ENCODE measurements at regions not wholly inside any gene's neighbourhood (a gene's known extent, or its start where the extent isn't known, plus 50 kb on each side); places are given as distances from the start of the nearest gene placed in this dataset.

- no peaks in the 10 kb centered on the region for H3K36me3 Mint-ChIP-seq
- H3K4me1 Mint-ChIP-seq = no peaks in the 10 kb centered on the region
- H3K9me3 Mint-ChIP-seq = no peaks in the 10 kb centered on the region
- no peak overlapping the region for H3K4me3 Mint-ChIP-seq
- H3K27ac Mint-ChIP-seq = no peak overlapping the region
- H3K27me3 Mint-ChIP-seq = no peaks in the 10 kb centered on the region
Observed at GRCh38 chr2:134086594-134087219, 167.2 kb upstream of the MGAT5 start.

- H3K36me3 Mint-ChIP-seq = no peaks in the 10 kb centered on the region
- no peak overlapping the region for H3K27ac Mint-ChIP-seq
- H3K9me3 Mint-ChIP-seq = no peaks in the 10 kb centered on the region
- H3K4me3 Mint-ChIP-seq = no peak overlapping the region
- H3K27me3 Mint-ChIP-seq = no peaks in the 10 kb centered on the region
- no peaks in the 10 kb centered on the region for H3K4me1 Mint-ChIP-seq
Observed at GRCh38 chr2:134087371-134087921, 166.4 kb upstream of the MGAT5 start.

- H3K36me3 Mint-ChIP-seq = no peaks in the 10 kb centered on the region
- peaks cover 3% of the 10 kb centered on the region for H3K9me3 Mint-ChIP-seq
- no peaks in the 10 kb centered on the region for H3K4me1 Mint-ChIP-seq
- H3K27ac Mint-ChIP-seq = no peak overlapping the region
- peaks cover 1% of the 10 kb centered on the region for H3K27me3 Mint-ChIP-seq
- no peak overlapping the region for H3K4me3 Mint-ChIP-seq
Observed at GRCh38 chr2:134089454-134089853, 164.4 kb upstream of the MGAT5 start.

GRCh38 chr2:134097740-134098139 lies 156.1 kb upstream of the MGAT5 start:
- Mint-ChIP-seq H3K9me3 (peaks cover 5% of the 10 kb centered on the region), H3K27me3 (peaks cover 4% of the 10 kb centered on the region), H3K27ac (no peak overlapping the region), H3K4me3 (no peak overlapping the region), H3K4me1 (no peaks in the 10 kb centered on the region), H3K36me3 (no peaks in the 10 kb centered on the region)

GRCh38 chr2:134098321-134098720 lies 155.6 kb upstream of the MGAT5 start:
- Mint-ChIP-seq H3K4me1 (no peaks in the 10 kb centered on the region), H3K9me3 (peaks cover 5% of the 10 kb centered on the region), H3K4me3 (no peak overlapping the region), H3K36me3 (no peaks in the 10 kb centered on the region), H3K27me3 (peaks cover 4% of the 10 kb centered on the region), H3K27ac (no peak overlapping the region)

- no peak overlapping the region for H3K27ac Mint-ChIP-seq
- peaks cover 4% of the 10 kb centered on the region for H3K9me3 Mint-ChIP-seq
- no peaks in the 10 kb centered on the region for H3K36me3 Mint-ChIP-seq
- H3K4me1 Mint-ChIP-seq = no peaks in the 10 kb centered on the region
- peaks cover 4% of the 10 kb centered on the region for H3K27me3 Mint-ChIP-seq
- H3K4me3 Mint-ChIP-seq = no peak overlapping the region
Observed at GRCh38 chr2:134099273-134099672, 154.6 kb upstream of the MGAT5 start.

GRCh38 chr2:134103196-134103595 lies 150.7 kb upstream of the MGAT5 start:
- H3K9me3 Mint-ChIP-seq = no peaks in the 10 kb centered on the region
- H3K36me3 Mint-ChIP-seq = no peaks in the 10 kb centered on the region
- no peak overlapping the region for H3K4me3 Mint-ChIP-seq
- H3K4me1 Mint-ChIP-seq = peaks cover 6% of the 10 kb centered on the region
- no peaks in the 10 kb centered on the region for H3K27me3 Mint-ChIP-seq
- H3K27ac Mint-ChIP-seq = no peak overlapping the region

- no peaks in the 10 kb centered on the region for H3K9me3 Mint-ChIP-seq
- H3K4me1 Mint-ChIP-seq = peaks cover 6% of the 10 kb centered on the region
- no peak overlapping the region for H3K4me3 Mint-ChIP-seq
- H3K27me3 Mint-ChIP-seq = no peaks in the 10 kb centered on the region
- H3K27ac Mint-ChIP-seq = no peak overlapping the region
- no peaks in the 10 kb centered on the region for H3K36me3 Mint-ChIP-seq
Observed at GRCh38 chr2:134104754-134105153, 149.1 kb upstream of the MGAT5 start.

- H3K4me1 Mint-ChIP-seq = peaks cover 6% of the 10 kb centered on the region
- H3K9me3 Mint-ChIP-seq = no peaks in the 10 kb centered on the region
- H3K36me3 Mint-ChIP-seq = peaks cover 2% of the 10 kb centered on the region
- no peak overlapping the region for H3K27ac Mint-ChIP-seq
- no peaks in the 10 kb centered on the region for H3K27me3 Mint-ChIP-seq
- H3K4me3 Mint-ChIP-seq = no peak overlapping the region
Observed at GRCh38 chr2:134107402-134107801, 146.5 kb upstream of the MGAT5 start.

- Mint-ChIP-seq H3K36me3 (peaks cover 2% of the 10 kb centered on the region), H3K27me3 (no peaks in the 10 kb centered on the region), H3K4me1 (peaks cover 6% of the 10 kb centered on the region), H3K9me3 (no peaks in the 10 kb centered on the region), H3K4me3 (no peak overlapping the region), H3K27ac (no peak overlapping the region)
Observed at GRCh38 chr2:134108113-134108512, 145.8 kb upstream of the MGAT5 start.

GRCh38 chr2:134109246-134109645 lies 144.6 kb upstream of the MGAT5 start:
- peaks cover 6% of the 10 kb centered on the region for H3K4me1 Mint-ChIP-seq

GRCh38 chr2:134109725-134110124 lies 144.1 kb upstream of the MGAT5 start:
- Mint-ChIP-seq H3K4me3 (no peak overlapping the region), H3K9me3 (no peaks in the 10 kb centered on the region), H3K4me1 (peaks cover 4% of the 10 kb centered on the region), H3K27me3 (no peaks in the 10 kb centered on the region), H3K27ac (no peak overlapping the region), H3K36me3 (peaks cover 2% of the 10 kb centered on the region)

More at GRCh38 chr2:134109246-134109645, 144.6 kb upstream of the MGAT5 start:
- Mint-ChIP-seq H3K4me3 (no peak overlapping the region), H3K27ac (no peak overlapping the region), H3K27me3 (no peaks in the 10 kb centered on the region), H3K9me3 (no peaks in the 10 kb centered on the region), H3K36me3 (peaks cover 2% of the 10 kb centered on the region)

- Mint-ChIP-seq H3K36me3 (peaks cover 2% of the 10 kb centered on the region), H3K4me1 (no peaks in the 10 kb centered on the region), H3K9me3 (no peaks in the 10 kb centered on the region), H3K27ac (no peak overlapping the region), H3K27me3 (no peaks in the 10 kb centered on the region), H3K4me3 (no peak overlapping the region)
Observed at GRCh38 chr2:134110532-134110931, 143.3 kb upstream of the MGAT5 start.

- Mint-ChIP-seq H3K36me3 (no peaks in the 10 kb centered on the region), H3K4me1 (peaks cover 28% of the 10 kb centered on the region)
Observed at GRCh38 chr2:134117676-134118075, 136.2 kb upstream of the MGAT5 start.

GRCh38 chr2:134118279-134119116 lies 135.4 kb upstream of the MGAT5 start:
- H3K27ac Mint-ChIP-seq = peak overlapping the region; percentile 52
- no peaks in the 10 kb centered on the region for H3K9me3 Mint-ChIP-seq
- no peaks in the 10 kb centered on the region for H3K36me3 Mint-ChIP-seq
- H3K4me1 Mint-ChIP-seq = peaks cover 36% of the 10 kb centered on the region
- H3K27me3 Mint-ChIP-seq = no peaks in the 10 kb centered on the region
- H3K4me3 Mint-ChIP-seq = peak overlapping the region; percentile 98

More at GRCh38 chr2:134117676-134118075, 136.2 kb upstream of the MGAT5 start:
- H3K4me3 Mint-ChIP-seq = no peak overlapping the region
- no peaks in the 10 kb centered on the region for H3K9me3 Mint-ChIP-seq
- no peak overlapping the region for H3K27ac Mint-ChIP-seq
- no peaks in the 10 kb centered on the region for H3K27me3 Mint-ChIP-seq

GRCh38 chr2:134119117-134119712 lies 134.7 kb upstream of the MGAT5 start:
- no peaks in the 10 kb centered on the region for H3K27me3 Mint-ChIP-seq
- peak overlapping the region; percentile 98 for H3K4me3 Mint-ChIP-seq
- H3K4me1 Mint-ChIP-seq = peaks cover 43% of the 10 kb centered on the region
- peak overlapping the region; percentile 99 for H3K27ac Mint-ChIP-seq
- no peaks in the 10 kb centered on the region for H3K9me3 Mint-ChIP-seq
- H3K36me3 Mint-ChIP-seq = no peaks in the 10 kb centered on the region
